B cell (primary cell): ENCODE measurements at regions not wholly inside any gene's neighbourhood (a gene's known extent, or its start where the extent isn't known, plus 50 kb on each side); places are given as distances from the start of the nearest gene placed in this dataset.

Experiments
- EZH2 ChIP-seq: IDR thresholded peaks from 2 replicates; pipeline ENCODE4 v1.6.1; 2012; ENCODE audit warnings: borderline replicate concordance, low read depth, mild to moderate bottlenecking, moderate library complexity, low read length; ENCODE audit not compliant: insufficient read depth, poor library complexity, severe bottlenecking
- TF ChIP-seq, protein P1 (sequence below): fragments of 200-600 bp; IDR thresholded peaks from one replicate; pipeline ENCODE4 v1.8.0; 2022; ENCODE audit warnings: antibody characterized with exemption, mild to moderate bottlenecking

DNA sequence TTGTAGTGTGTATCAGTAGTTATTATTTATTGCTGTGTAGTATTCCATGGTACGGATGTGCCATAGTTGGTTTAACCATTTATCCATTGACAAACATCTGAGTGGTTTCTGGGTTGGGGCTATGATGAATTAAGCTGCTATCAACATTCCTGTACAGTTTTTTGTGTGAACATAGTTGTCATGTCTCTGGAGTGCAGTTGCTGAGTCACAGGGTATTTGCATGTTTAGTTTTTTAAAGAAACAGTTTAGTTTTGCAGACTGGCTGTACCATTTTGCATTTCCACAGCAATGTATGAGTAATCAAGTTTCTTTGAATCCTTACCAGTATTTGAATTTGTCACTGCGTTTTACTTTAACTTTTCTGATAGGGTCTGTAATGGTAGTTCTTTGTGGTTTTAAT lies 516.7 kb upstream of the CELF2 start:
- TF ChIP-seq, protein P1, sequence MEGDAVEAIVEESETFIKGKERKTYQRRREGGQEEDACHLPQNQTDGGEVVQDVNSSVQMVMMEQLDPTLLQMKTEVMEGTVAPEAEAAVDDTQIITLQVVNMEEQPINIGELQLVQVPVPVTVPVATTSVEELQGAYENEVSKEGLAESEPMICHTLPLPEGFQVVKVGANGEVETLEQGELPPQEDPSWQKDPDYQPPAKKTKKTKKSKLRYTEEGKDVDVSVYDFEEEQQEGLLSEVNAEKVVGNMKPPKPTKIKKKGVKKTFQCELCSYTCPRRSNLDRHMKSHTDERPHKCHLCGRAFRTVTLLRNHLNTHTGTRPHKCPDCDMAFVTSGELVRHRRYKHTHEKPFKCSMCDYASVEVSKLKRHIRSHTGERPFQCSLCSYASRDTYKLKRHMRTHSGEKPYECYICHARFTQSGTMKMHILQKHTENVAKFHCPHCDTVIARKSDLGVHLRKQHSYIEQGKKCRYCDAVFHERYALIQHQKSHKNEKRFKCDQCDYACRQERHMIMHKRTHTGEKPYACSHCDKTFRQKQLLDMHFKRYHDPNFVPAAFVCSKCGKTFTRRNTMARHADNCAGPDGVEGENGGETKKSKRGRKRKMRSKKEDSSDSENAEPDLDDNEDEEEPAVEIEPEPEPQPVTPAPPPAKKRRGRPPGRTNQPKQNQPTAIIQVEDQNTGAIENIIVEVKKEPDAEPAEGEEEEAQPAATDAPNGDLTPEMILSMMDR, result no peak
- TF ChIP-seq EZH2, result no peak
